Gastroesophageal sphincter (tissue), 3 donors: ENCODE measurements at regions not wholly inside any gene's neighbourhood (a gene's known extent, or its start where the extent isn't known, plus 50 kb on each side); places are given as distances from the start of the nearest gene placed in this dataset.

ENCODE experiments used
- EP300 ChIP-seq: sonication (generic); formaldehyde crosslinking; IDR thresholded peaks from one replicate; pipeline ENCODE4 v1.6.1; 2017; ENCODE audit warnings: antibody characterized with exemption, mild to moderate bottlenecking
- TF ChIP-seq, protein P1 (sequence below), 4 experiments: fragments of 200-600 bp in 2 of 4; fragments of 450-650 bp in 2 of 4; sonication (generic) in 1 of 4; IDR thresholded peaks; one replicate each; pipeline ENCODE4 v1.5.1; 2017 to 2019; ENCODE audit warnings: antibody characterized with exemption in 4 of 4, mild to moderate bottlenecking in 2 of 4, moderate library complexity in 2 of 4

DNA sequence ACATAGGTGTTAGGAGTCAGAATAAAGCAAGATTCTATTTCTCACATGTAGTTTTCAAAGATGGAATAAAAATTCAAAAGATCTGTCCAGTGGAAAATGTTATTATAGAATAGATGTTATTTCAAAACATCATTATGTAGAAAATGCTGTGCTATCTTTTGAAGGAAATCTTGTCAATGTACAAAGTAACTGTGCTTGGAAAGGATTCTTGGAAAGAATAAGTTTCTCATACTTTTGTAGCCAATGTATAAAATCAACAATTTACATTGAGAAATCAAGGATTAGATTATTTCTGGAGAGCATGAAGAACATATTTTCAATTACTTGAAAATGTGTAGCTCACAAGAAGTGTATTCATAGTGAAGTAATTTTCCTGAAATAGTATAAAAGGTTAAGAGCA lies 532.5 kb upstream of the MGAT4C start:
- TF ChIP-seq, protein P1, sequence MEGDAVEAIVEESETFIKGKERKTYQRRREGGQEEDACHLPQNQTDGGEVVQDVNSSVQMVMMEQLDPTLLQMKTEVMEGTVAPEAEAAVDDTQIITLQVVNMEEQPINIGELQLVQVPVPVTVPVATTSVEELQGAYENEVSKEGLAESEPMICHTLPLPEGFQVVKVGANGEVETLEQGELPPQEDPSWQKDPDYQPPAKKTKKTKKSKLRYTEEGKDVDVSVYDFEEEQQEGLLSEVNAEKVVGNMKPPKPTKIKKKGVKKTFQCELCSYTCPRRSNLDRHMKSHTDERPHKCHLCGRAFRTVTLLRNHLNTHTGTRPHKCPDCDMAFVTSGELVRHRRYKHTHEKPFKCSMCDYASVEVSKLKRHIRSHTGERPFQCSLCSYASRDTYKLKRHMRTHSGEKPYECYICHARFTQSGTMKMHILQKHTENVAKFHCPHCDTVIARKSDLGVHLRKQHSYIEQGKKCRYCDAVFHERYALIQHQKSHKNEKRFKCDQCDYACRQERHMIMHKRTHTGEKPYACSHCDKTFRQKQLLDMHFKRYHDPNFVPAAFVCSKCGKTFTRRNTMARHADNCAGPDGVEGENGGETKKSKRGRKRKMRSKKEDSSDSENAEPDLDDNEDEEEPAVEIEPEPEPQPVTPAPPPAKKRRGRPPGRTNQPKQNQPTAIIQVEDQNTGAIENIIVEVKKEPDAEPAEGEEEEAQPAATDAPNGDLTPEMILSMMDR (IDR thresholded peaks at IDR 0.05): no peak
- TF ChIP-seq EP300: no peak
